Cardiac fibroblast (primary cell): ENCODE measurements at regions not wholly inside any gene's neighbourhood (a gene's known extent, or its start where the extent isn't known, plus 50 kb on each side); places are given as distances from the start of the nearest gene placed in this dataset.

Experiments used
- DNase-seq, 2 donors: peaks; one replicate each; pipeline versions ENCODE4 v3.0.0 to v3.0.0-alpha.2; 2010; ENCODE audit warnings: low read depth in 2 of 2
- H3K4me3 ChIP-seq, 2 donors: replicated peaks in 1 of 2; 1 replicate in 1 of 2; 2 replicates in 1 of 2; pipeline ENCODE4 v1.5.1; 2011; ENCODE audit warnings: low read depth in 2 of 2, low read length in 2 of 2, mild to moderate bottlenecking in 2 of 2, moderate library complexity in 1 of 2
- CTCF ChIP-seq: IDR thresholded peaks from one replicate; pipeline ENCODE4 v1.5.1; 2011; ENCODE audit warnings: low read depth, mild to moderate bottlenecking, low read length, inconsistent platforms

- peak overlapping the region; percentile 38 to 56 for H3K4me3 ChIP-seq
- no peak for TF ChIP-seq CTCF
- DNase-seq, result peak in 1 of 2 donors; percentile 10
Observed at GRCh38 chr15:95327183-95327525, 1003.3 kb upstream of the NR2F2 start.

GRCh38 chr15:95327661-95328060 lies 1002.8 kb upstream of the NR2F2 start:
- no peak for TF ChIP-seq CTCF
- peak overlapping the region in 1 of 2 donors; percentile 3 for H3K4me3 ChIP-seq
- peak in 1 of 2 donors; percentile 12 for DNase-seq

- no peak overlapping the region for H3K4me3 ChIP-seq
- DNase-seq, result no peak
- TF ChIP-seq CTCF, result peak; percentile 12
Observed at GRCh38 chr15:95328559-95328958, 1001.9 kb upstream of the NR2F2 start.

GRCh38 chr15:95329362-95329761 lies 1001.1 kb upstream of the NR2F2 start:
- TF ChIP-seq CTCF, result no peak
- no peak overlapping the region for H3K4me3 ChIP-seq
- peak in 1 of 2 donors; percentile 7 for DNase-seq

- no peak for DNase-seq
- no peak for TF ChIP-seq CTCF
Observed at GRCh38 chr15:95341686-95342085, 988.8 kb upstream of the NR2F2 start.

GRCh38 chr15:95345867-95346266 lies 984.6 kb upstream of the NR2F2 start:
- no peak overlapping the region for H3K4me3 ChIP-seq
- no peak for TF ChIP-seq CTCF
- no peak for DNase-seq

More at GRCh38 chr15:95341686-95342085, 988.8 kb upstream of the NR2F2 start:
- H3K4me3 ChIP-seq, result no peak overlapping the region

- no peak for DNase-seq
- no peak for TF ChIP-seq CTCF
- H3K4me3 ChIP-seq, result no peak overlapping the region
Observed at GRCh38 chr15:95346721-95347475, 983.6 kb upstream of the NR2F2 start.
